HEK293T (cell line): ENCODE measurements at regions not wholly inside any gene's neighbourhood (a gene's known extent, or its start where the extent isn't known, plus 50 kb on each side); places are given as distances from the start of the nearest gene placed in this dataset.
"Not testable (repeated sequence)": the region's sequence is repeated elsewhere in the genome, so short reads cannot be mapped to it uniquely, and the experiment has no call there.

Source experiments
- CTCF ChIA-PET: fragments of 350-600 bp; formaldehyde crosslinking; extraction: SDS; loops from one replicate; lab custom pipeline; 2021; ENCODE audit warnings: antibody characterized with exemption, inconsistent platforms; lab: Yijun Ruan, JAX
- POLR2A ChIA-PET: fragments of 350-600 bp; formaldehyde crosslinking; extraction: SDS; loops from one replicate; lab custom pipeline; 2020; ENCODE audit warnings: antibody characterized with exemption, inconsistent platforms; lab: Yijun Ruan, JAX
- DNase-seq: peaks from one replicate; pipeline ENCODE4 v3.0.0; 2012; ENCODE audit warnings: mixed read lengths; ENCODE audit errors: extremely low spot score
- ARNT ChIP-seq: fragments of 450-650 bp; IDR thresholded peaks from 2 replicates; pipeline ENCODE4 v1.6.1; 2017; ENCODE audit warnings: mild to moderate bottlenecking
- BHLHE40 ChIP-seq: fragments of 450-650 bp; IDR thresholded peaks from 2 replicates; pipeline ENCODE4 v1.6.1; 2016; ENCODE audit warnings: mild to moderate bottlenecking, moderate library complexity, borderline replicate concordance
- CTBP1 ChIP-seq: fragments of 450-650 bp; IDR thresholded peaks from 2 replicates; pipeline ENCODE4 v1.6.1; 2016; ENCODE audit warnings: borderline replicate concordance
- ELF4 ChIP-seq: fragments of 450-650 bp; IDR thresholded peaks from 2 replicates; pipeline ENCODE4 v1.6.1; 2017; ENCODE audit warnings: antibody characterized with exemption
- FOXA1 ChIP-seq: fragments of 450-650 bp; IDR thresholded peaks from 2 replicates; pipeline ENCODE4 v1.6.1; 2016; ENCODE audit warnings: mild to moderate bottlenecking
- FOXK2 ChIP-seq: fragments of 450-650 bp; IDR thresholded peaks from 2 replicates; pipeline ENCODE4 v1.6.1; 2016; ENCODE audit warnings: mild to moderate bottlenecking
- FOXM1 ChIP-seq: fragments of 450-650 bp; IDR thresholded peaks from 2 replicates; pipeline ENCODE4 v1.6.1; 2017; ENCODE audit warnings: mild to moderate bottlenecking, borderline replicate concordance
- HDGF ChIP-seq: fragments of 450-650 bp; IDR thresholded peaks from 2 replicates; pipeline ENCODE4 v1.6.1; 2017; ENCODE audit warnings: antibody characterized with exemption, borderline replicate concordance
- L3MBTL2 ChIP-seq: fragments of 450-650 bp; conservative IDR thresholded peaks from 2 replicates; pipeline ENCODE4 v1.6.1; 2016; ENCODE audit warnings: mild to moderate bottlenecking
- LEF1 ChIP-seq: fragments of 450-650 bp; IDR thresholded peaks from 2 replicates; pipeline ENCODE4 v1.6.1; 2017; ENCODE audit warnings: mild to moderate bottlenecking, borderline replicate concordance
- NFRKB ChIP-seq: fragments of 450-650 bp; IDR thresholded peaks from 2 replicates; pipeline ENCODE4 v1.6.1; 2016; ENCODE audit warnings: mild to moderate bottlenecking, moderate library complexity
- PKNOX1 ChIP-seq: fragments of 450-650 bp; IDR thresholded peaks from 2 replicates; pipeline ENCODE4 v1.6.1; 2016
- SP1 ChIP-seq: fragments of 450-650 bp; IDR thresholded peaks from 2 replicates; pipeline ENCODE4 v1.6.1; 2017
- SUZ12 ChIP-seq: fragments of 450-650 bp; IDR thresholded peaks from 2 replicates; pipeline ENCODE4 v1.6.1; 2016; ENCODE audit warnings: mild to moderate bottlenecking
- TARDBP ChIP-seq: fragments of 450-650 bp; IDR thresholded peaks from 2 replicates; pipeline ENCODE4 v1.6.1; 2016
- ZNF384 ChIP-seq: fragments of 450-650 bp; IDR thresholded peaks from 2 replicates; pipeline ENCODE4 v1.6.1; 2016

- TF ChIP-seq ELF4 (no peak), BHLHE40 (no peak), L3MBTL2 (no peak), FOXK2 (no peak), ZNF384 (no peak), FOXA1 (no peak), FOXM1 (no peak), HDGF (no peak), SUZ12 (no peak), PKNOX1 (no peak), ARNT (no peak), LEF1 (no peak), CTBP1 (no peak), TARDBP (no peak)
- no peak for DNase-seq
- CTCF ChIA-PET: no interaction called here
- POLR2A ChIA-PET: no interaction called here
These were observed 116.1 kb downstream of the FAM53A start for GRCh38 chr4:1567808-1568581.

DNA sequence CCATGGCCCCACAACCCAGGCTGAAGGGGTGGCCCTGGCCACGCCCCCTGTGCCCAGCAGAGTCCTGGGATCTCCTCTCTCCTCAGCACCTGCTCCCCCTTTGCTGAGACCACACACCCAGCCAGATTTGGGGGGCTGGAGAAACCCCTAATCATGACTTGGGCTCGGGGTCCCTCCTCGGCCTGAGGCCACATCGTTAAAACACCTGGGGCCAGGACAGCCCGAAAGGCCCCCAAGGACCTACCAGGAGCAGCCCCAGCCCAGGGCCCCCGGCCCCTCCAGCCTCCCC, 116.7 kb downstream of the FAM53A start:
- no peak for DNase-seq
- ChIA-PET POLR2A (no interaction called here), CTCF (no interaction called here)
- no peak for TF ChIP-seq LEF1

DNA sequence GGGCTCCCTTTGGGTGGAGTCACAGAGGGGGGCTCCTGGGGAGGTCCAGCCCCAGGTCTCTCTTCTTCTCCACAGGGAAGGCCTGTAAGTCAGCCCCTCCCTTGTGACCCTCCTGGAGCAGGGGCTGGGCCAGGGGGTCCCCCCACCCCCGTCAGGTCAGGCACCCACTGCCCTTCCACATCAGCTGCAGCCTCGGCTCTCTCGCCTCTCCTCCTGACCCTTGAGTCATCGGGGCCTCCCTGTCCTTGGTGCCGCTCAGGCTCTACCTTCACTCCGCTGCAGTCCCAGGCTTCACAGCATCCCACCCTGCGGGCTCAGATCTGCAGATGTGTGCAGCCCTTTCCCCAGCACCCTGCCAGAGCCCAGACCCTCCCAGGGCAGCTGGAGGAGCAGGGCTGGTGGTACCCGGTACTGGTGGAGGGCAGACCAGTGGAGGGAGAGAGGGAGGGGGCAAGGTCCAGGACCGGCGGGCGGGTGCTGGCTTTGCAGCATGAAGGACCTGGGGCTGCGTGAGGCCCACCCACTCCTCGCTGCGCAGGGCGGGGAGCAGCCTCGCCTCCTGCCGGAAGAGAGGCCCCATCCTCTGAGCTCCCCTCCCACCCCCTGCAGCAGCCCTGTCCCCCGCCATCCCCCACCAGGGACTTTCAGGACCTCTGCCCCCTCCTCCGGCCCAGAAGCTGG, 117.1 kb downstream of the FAM53A start:
- ChIA-PET CTCF (no interaction called here), POLR2A (no interaction called here)
- no peak for DNase-seq
- TF ChIP-seq FOXM1 (no peak), SUZ12 (no peak), LEF1 (no peak), PKNOX1 (no peak), CTBP1 (no peak), BHLHE40 (no peak), FOXK2 (no peak), L3MBTL2 (no peak), ELF4 (no peak), TARDBP (no peak), FOXA1 (no peak), ARNT (no peak)

GRCh38 chr4:1566301-1566837, 117.7 kb downstream of the FAM53A start:
- POLR2A ChIA-PET, CTCF ChIA-PET: not testable (repeated sequence)
- peak; percentile 53 for DNase-seq

GRCh38 chr4:1565598-1566295, 118.4 kb downstream of the FAM53A start:
- POLR2A ChIA-PET: no interaction called here
- CTCF ChIA-PET: no interaction called here
- TF ChIP-seq HDGF (no peak), FOXA1 (no peak), FOXK2 (no peak), PKNOX1 (peak; percentile 17; the same call in 1 of the 2 replicates), SUZ12 (no peak), ELF4 (no peak), FOXM1 (no peak)
- no peak for DNase-seq

More at GRCh38 chr4:1566301-1566837, 117.7 kb downstream of the FAM53A start:
- TF ChIP-seq SP1: peak; percentile 58

- DNase-seq: no peak
- ChIA-PET POLR2A (no interaction called here), CTCF (no interaction called here)
- TF ChIP-seq ARNT: no peak
- no peak for TF ChIP-seq CTBP1
- TF ChIP-seq TARDBP: no peak
- TF ChIP-seq FOXK2: no peak
- no peak for TF ChIP-seq L3MBTL2
- no peak for TF ChIP-seq HDGF
- no peak for TF ChIP-seq NFRKB
- TF ChIP-seq SP1: no peak
- no peak for TF ChIP-seq BHLHE40
- no peak for TF ChIP-seq ELF4
- TF ChIP-seq SUZ12: no peak
- TF ChIP-seq ZNF384: no peak
- no peak for TF ChIP-seq LEF1
- no peak for TF ChIP-seq PKNOX1
- no peak for TF ChIP-seq FOXM1
These were observed 119.4 kb downstream of the FAM53A start for GRCh38 chr4:1564535-1565375.
